ENCODE measurements at regions not wholly inside any gene's neighbourhood (a gene's known extent, or its start where the extent isn't known, plus 50 kb on each side); places are given as distances from the start of the nearest gene placed in this dataset.

DNA sequence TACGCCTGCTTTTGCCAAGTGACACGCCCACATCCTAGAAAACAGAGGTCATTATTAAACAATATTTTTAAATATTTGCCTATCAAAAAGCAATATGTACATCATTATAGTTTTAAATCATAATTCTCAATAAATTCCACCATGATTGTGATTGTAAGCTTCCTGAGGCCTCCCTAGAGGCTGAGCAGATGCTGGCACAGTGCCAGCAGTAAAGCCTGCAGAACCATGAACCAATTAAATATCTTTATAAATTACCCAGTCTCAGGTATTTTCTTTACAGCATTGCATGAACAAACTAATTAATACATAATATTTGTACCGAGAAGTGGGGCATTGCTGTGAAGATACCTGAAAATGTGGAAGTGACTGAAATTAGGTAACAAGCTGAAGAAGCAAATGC, 174.7 kb upstream of the TMEM196 start:
- no peak overlapping the region for H3K4me3 ChIP-seq (ENCODE audit: insufficient read depth, low read length, poor library complexity, severe bottlenecking)
- H3K27ac ChIP-seq (ENCODE audit: low read depth, low read length): no peak overlapping the region
- H3K9ac ChIP-seq (ENCODE audit: low read length): no peak overlapping the region
- H3K27me3 ChIP-seq (ENCODE audit: low read length): no peaks in the 10 kb centered on the region
- H3K9me2 ChIP-seq (replicated peaks; ENCODE audit: insufficient read depth, low read length): no peaks in the 10 kb centered on the region
- no peaks in the 10 kb centered on the region for H3K79me2 ChIP-seq (ENCODE audit: insufficient read depth, low read length)
- TF ChIP-seq CTCF (IDR thresholded peaks at IDR 0.05; ENCODE audit: insufficient read depth, low read length, poor library complexity, severe bottlenecking) (no peak), EZH2phosphoT487 (conservative IDR thresholded peaks at IDR 0.05; ENCODE audit: low read length) (no peak)
- no peaks in the 10 kb centered on the region for H3F3A ChIP-seq (ENCODE audit: insufficient read depth)
- no peaks in the 10 kb centered on the region for H3K36me3 ChIP-seq (ENCODE audit: low read length)
- no peaks in the 10 kb centered on the region for H4K20me1 ChIP-seq (ENCODE audit: low read depth, low read length)
- H2AFZ ChIP-seq (ENCODE audit: low read depth, low read length, severe bottlenecking): no peak overlapping the region
- no peak overlapping the region for H3K4me2 ChIP-seq (ENCODE audit: low read depth, low read length, poor library complexity, severe bottlenecking)
- H3K9me3 ChIP-seq (ENCODE audit: insufficient read depth, low read length): no peaks in the 10 kb centered on the region

- Histone ChIP-seq H3K27ac (ENCODE audit: low read depth, low read length) (no peak overlapping the region), H3F3A (ENCODE audit: insufficient read depth) (no peaks in the 10 kb centered on the region), H2AFZ (ENCODE audit: low read depth, low read length, severe bottlenecking) (no peak overlapping the region), H3K79me2 (ENCODE audit: insufficient read depth, low read length) (no peaks in the 10 kb centered on the region), H3K4me2 (ENCODE audit: low read depth, low read length, poor library complexity, severe bottlenecking) (no peak overlapping the region), H3K4me3 (ENCODE audit: insufficient read depth, low read length, poor library complexity, severe bottlenecking) (no peak overlapping the region), H4K20me1 (ENCODE audit: low read depth, low read length) (no peaks in the 10 kb centered on the region), H3K9me2 (replicated peaks; ENCODE audit: insufficient read depth, low read length) (no peaks in the 10 kb centered on the region), H3K9ac (ENCODE audit: low read length) (no peak overlapping the region), H3K36me3 (ENCODE audit: low read length) (no peaks in the 10 kb centered on the region), H3K27me3 (ENCODE audit: low read length) (no peaks in the 10 kb centered on the region), H3K9me3 (ENCODE audit: insufficient read depth, low read length) (no peaks in the 10 kb centered on the region)
- no peak for TF ChIP-seq EZH2phosphoT487 (conservative IDR thresholded peaks at IDR 0.05; ENCODE audit: low read length)
- no peak for TF ChIP-seq CTCF (IDR thresholded peaks at IDR 0.05; ENCODE audit: insufficient read depth, low read length, poor library complexity, severe bottlenecking)
Measured at GRCh38 chr7:19944363-19945120, 171.1 kb upstream of the TMEM196 start.

DNA sequence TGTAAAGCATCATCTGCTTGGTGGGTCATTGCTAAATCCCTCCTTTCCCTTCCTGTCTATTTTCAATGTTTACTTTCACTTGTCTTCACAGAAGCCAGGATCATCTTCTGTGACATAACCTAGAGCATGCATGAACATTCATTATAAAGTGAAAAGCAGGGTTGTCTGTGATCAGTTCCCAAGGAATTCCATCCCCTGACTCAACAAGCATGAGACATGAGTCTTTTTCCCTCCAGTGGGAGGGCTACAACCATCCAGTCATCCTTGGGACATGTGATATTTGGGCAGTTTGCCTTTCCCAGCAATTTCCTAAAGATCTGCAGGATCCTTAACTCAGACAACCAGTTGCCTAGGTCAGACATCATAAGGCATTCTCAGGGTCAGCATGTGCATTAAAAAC, 166.3 kb upstream of the TMEM196 start:
- H3K9ac ChIP-seq (ENCODE audit: low read length): no peak overlapping the region
- H3K4me2 ChIP-seq (ENCODE audit: low read depth, low read length, poor library complexity, severe bottlenecking): no peak overlapping the region
- H3K4me3 ChIP-seq (ENCODE audit: insufficient read depth, low read length, poor library complexity, severe bottlenecking): no peak overlapping the region
- no peaks in the 10 kb centered on the region for H3K79me2 ChIP-seq (ENCODE audit: insufficient read depth, low read length)
- no peaks in the 10 kb centered on the region for H3K27me3 ChIP-seq (ENCODE audit: low read length)
- H3K27ac ChIP-seq (ENCODE audit: low read depth, low read length): no peak overlapping the region
- H2AFZ ChIP-seq (ENCODE audit: low read depth, low read length, severe bottlenecking): no peak overlapping the region
- H3K9me3 ChIP-seq (ENCODE audit: insufficient read depth, low read length): no peaks in the 10 kb centered on the region
- TF ChIP-seq CTCF (IDR thresholded peaks at IDR 0.05; ENCODE audit: insufficient read depth, low read length, poor library complexity, severe bottlenecking): no peak
- TF ChIP-seq EZH2phosphoT487 (conservative IDR thresholded peaks at IDR 0.05; ENCODE audit: low read length): no peak
- no peaks in the 10 kb centered on the region for H3K36me3 ChIP-seq (ENCODE audit: low read length)
- H3K9me2 ChIP-seq (replicated peaks; ENCODE audit: insufficient read depth, low read length): no peaks in the 10 kb centered on the region
- H3F3A ChIP-seq (ENCODE audit: insufficient read depth): no peaks in the 10 kb centered on the region; the same call in 1 of the 2 replicates
- no peaks in the 10 kb centered on the region for H4K20me1 ChIP-seq (ENCODE audit: low read depth, low read length)

Data from SU-DHL-6 (cell line).